ENCODE measurements at regions not wholly inside any gene's neighbourhood (a gene's known extent, or its start where the extent isn't known, plus 50 kb on each side); places are given as distances from the start of the nearest gene placed in this dataset.
"Not testable (repeated sequence)": the region's sequence is repeated elsewhere in the genome, so short reads cannot be mapped to it uniquely, and the experiment has no call there.

DNA sequence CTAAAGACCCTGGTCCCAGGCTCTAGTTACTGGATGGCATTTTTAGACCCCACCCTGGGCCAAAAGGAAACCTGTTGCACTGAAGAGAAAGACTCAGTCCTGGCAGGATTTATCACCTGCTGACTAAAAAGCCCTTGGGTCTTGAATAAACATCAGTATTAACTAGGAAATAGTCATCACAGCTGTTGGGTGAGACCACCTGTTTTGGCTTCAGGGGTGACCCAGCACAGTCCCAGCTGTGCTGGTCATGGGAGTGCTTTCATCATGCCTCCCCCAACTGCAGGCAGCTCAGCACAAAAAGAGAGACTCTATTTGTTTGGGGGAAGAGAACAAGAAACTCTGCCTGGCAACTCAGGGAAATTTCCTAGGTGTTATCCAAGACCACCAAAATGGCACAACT lies 903.2 kb downstream of the C4orf33 start:
- TF ChIP-seq, protein P1, sequence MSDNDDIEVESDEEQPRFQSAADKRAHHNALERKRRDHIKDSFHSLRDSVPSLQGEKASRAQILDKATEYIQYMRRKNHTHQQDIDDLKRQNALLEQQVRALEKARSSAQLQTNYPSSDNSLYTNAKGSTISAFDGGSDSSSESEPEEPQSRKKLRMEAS (IDR thresholded peaks at IDR 0.05; ENCODE audit: low read depth, low read length) = no peak
- DNase-seq (ENCODE audit: low read depth) = no peak
- H3K4me3 ChIP-seq (ENCODE audit: low read depth, low read length) = no peak overlapping the region

DNA sequence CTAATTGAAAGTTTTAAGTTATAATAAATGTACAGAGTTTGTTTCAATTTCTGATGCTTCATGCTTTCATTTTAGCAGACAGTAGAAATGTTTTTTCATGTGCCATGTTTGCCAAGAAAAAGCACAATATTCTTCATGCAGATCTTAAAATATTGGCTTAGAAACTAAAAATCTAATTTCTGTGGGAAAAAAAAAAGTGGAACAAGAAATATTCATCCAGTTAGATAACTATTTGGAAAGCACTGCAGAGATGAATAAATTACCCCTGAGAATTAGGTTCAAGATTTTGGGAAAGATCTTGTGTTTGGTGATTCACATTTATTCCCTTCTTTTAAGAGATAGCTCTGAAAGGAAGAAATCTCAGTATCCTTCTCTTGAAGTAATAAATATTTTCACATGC lies 912.5 kb downstream of the C4orf33 start:
- no peak overlapping the region for H3K4me3 ChIP-seq (ENCODE audit: low read depth, low read length)
- TF ChIP-seq MYC (IDR thresholded peaks at IDR 0.05; ENCODE audit: low read depth, low read length) = no peak
- TF ChIP-seq POLR2A (IDR thresholded peaks at IDR 0.05; ENCODE audit: extremely low read depth, insufficient read length) = no peak
- TF ChIP-seq, protein P1 (IDR thresholded peaks at IDR 0.05; ENCODE audit: low read depth, low read length) = no peak
- no peak for DNase-seq (ENCODE audit: low read depth)

DNA sequence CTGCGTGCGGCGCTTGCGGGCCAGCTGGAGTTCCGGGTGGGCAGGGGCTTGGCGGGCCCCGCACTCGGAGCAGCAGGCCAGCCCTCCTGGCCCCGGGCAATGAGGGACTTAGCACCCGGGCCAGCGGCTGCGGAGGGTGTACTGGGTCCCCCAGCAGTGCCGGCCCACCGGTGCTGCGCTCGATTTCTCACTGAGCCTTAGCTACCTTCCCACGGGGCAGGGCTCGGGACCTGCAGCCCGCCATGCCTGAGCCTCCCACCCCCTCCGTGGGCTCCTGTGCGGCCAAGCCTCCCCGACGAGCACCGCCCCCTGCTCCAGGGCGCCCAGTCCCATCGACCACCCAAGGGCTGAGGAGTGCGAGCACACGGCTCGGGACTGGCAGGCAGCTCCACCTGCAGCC lies 916.9 kb downstream of the C4orf33 start:
- DNase-seq (ENCODE audit: low read depth); H3K4me3 ChIP-seq (ENCODE audit: low read depth, low read length): not testable (repeated sequence)

DNA sequence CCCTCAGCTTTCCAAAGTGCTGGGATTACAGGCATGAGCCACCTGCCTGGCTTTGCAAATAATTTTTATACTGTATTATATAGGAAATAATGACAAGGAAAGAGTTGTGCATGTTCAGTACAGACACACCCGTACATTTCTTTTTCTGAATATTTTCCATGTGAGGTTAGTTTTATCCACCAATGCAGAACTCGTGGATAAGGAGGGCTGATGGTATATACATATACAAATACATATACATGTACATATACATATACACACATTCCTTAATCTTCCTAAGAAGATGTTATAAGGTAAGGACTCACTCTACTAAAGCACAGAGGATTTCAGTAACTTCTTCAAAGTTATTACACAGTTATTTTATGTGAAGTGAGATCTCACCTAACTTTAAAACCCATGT lies 925.8 kb downstream of the C4orf33 start:
- TF ChIP-seq MYC (IDR thresholded peaks at IDR 0.05; ENCODE audit: low read depth, low read length) = no peak
- TF ChIP-seq POLR2A (IDR thresholded peaks at IDR 0.05; ENCODE audit: extremely low read depth, insufficient read length) = no peak
- TF ChIP-seq, protein P1 (IDR thresholded peaks at IDR 0.05; ENCODE audit: low read depth, low read length) = no peak
- TF ChIP-seq, protein P2, sequence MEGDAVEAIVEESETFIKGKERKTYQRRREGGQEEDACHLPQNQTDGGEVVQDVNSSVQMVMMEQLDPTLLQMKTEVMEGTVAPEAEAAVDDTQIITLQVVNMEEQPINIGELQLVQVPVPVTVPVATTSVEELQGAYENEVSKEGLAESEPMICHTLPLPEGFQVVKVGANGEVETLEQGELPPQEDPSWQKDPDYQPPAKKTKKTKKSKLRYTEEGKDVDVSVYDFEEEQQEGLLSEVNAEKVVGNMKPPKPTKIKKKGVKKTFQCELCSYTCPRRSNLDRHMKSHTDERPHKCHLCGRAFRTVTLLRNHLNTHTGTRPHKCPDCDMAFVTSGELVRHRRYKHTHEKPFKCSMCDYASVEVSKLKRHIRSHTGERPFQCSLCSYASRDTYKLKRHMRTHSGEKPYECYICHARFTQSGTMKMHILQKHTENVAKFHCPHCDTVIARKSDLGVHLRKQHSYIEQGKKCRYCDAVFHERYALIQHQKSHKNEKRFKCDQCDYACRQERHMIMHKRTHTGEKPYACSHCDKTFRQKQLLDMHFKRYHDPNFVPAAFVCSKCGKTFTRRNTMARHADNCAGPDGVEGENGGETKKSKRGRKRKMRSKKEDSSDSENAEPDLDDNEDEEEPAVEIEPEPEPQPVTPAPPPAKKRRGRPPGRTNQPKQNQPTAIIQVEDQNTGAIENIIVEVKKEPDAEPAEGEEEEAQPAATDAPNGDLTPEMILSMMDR (IDR thresholded peaks at IDR 0.05; ENCODE audit: low read depth, low read length) = no peak
- DNase-seq (ENCODE audit: low read depth) = no peak
- H3K4me3 ChIP-seq (ENCODE audit: low read depth, low read length) = no peak overlapping the region

GRCh38 chr4:130023088-130023487 lies 927.1 kb downstream of the C4orf33 start:
- TF ChIP-seq, protein P2 (IDR thresholded peaks at IDR 0.05; ENCODE audit: low read depth, low read length) = no peak
- TF ChIP-seq POLR2A (IDR thresholded peaks at IDR 0.05; ENCODE audit: extremely low read depth, insufficient read length) (no peak), MYC (IDR thresholded peaks at IDR 0.05; ENCODE audit: low read depth, low read length) (no peak)
- TF ChIP-seq, protein P1 (IDR thresholded peaks at IDR 0.05; ENCODE audit: low read depth, low read length) = no peak
- no peak for DNase-seq (ENCODE audit: low read depth)
- H3K4me3 ChIP-seq (ENCODE audit: low read depth, low read length) = no peak overlapping the region

- TF ChIP-seq, protein P2 (IDR thresholded peaks at IDR 0.05; ENCODE audit: low read depth, low read length) = no peak
- TF ChIP-seq POLR2A (IDR thresholded peaks at IDR 0.05; ENCODE audit: extremely low read depth, insufficient read length) = no peak
- TF ChIP-seq, protein P1 (IDR thresholded peaks at IDR 0.05; ENCODE audit: low read depth, low read length) = no peak
- no peak for TF ChIP-seq MYC (IDR thresholded peaks at IDR 0.05; ENCODE audit: low read depth, low read length)
- no peak for DNase-seq (ENCODE audit: low read depth)
- H3K4me3 ChIP-seq (ENCODE audit: low read depth, low read length) = no peak overlapping the region
Observed at GRCh38 chr4:130025701-130026100, 929.7 kb downstream of the C4orf33 start.

- TF ChIP-seq MYC (IDR thresholded peaks at IDR 0.05; ENCODE audit: low read depth, low read length) (no peak), POLR2A (IDR thresholded peaks at IDR 0.05; ENCODE audit: extremely low read depth, insufficient read length) (no peak)
- TF ChIP-seq, protein P2 (IDR thresholded peaks at IDR 0.05; ENCODE audit: low read depth, low read length) = no peak
- TF ChIP-seq, protein P1 (IDR thresholded peaks at IDR 0.05; ENCODE audit: low read depth, low read length) = no peak
- DNase-seq (ENCODE audit: low read depth) = no peak
- no peak overlapping the region for H3K4me3 ChIP-seq (ENCODE audit: low read depth, low read length)
Observed at GRCh38 chr4:130026185-130026584, 930.2 kb downstream of the C4orf33 start.
